ENCODE measurements at regions not wholly inside any gene's neighbourhood (a gene's known extent, or its start where the extent isn't known, plus 50 kb on each side); places are given as distances from the start of the nearest gene placed in this dataset.

- DNase-seq (ENCODE audit: low read depth in 2 of 2): no peak
Measured at GRCh38 chr2:129887688-129888266, 91.7 kb upstream of the RAB6C start.

- no peak for DNase-seq (ENCODE audit: low read depth in 2 of 2)
Measured at GRCh38 chr2:129888461-129888860, 91.0 kb upstream of the RAB6C start.

GRCh38 chr2:129888896-129889295 lies 90.6 kb upstream of the RAB6C start:
- DNase-seq (ENCODE audit: low read depth in 2 of 2): no peak

- DNase-seq (ENCODE audit: low read depth in 2 of 2): no peak
Measured at GRCh38 chr2:129891341-129892320, 87.8 kb upstream of the RAB6C start.

GRCh38 chr2:129892360-129892759 lies 87.1 kb upstream of the RAB6C start:
- no peak for DNase-seq (ENCODE audit: low read depth in 2 of 2)

GRCh38 chr2:129892773-129893172 lies 86.7 kb upstream of the RAB6C start:
- DNase-seq (ENCODE audit: low read depth in 2 of 2): no peak

GRCh38 chr2:129893244-129893643 lies 86.2 kb upstream of the RAB6C start:
- no peak for DNase-seq (ENCODE audit: low read depth in 2 of 2)

GRCh38 chr2:129894616-129895015 lies 84.8 kb upstream of the RAB6C start:
- DNase-seq (ENCODE audit: low read depth in 2 of 2): no peak

GRCh38 chr2:129895061-129895460 lies 84.4 kb upstream of the RAB6C start:
- no peak for DNase-seq (ENCODE audit: low read depth in 2 of 2)

- DNase-seq (ENCODE audit: low read depth in 2 of 2): no peak
Measured at GRCh38 chr2:129895526-129896082, 83.9 kb upstream of the RAB6C start.

GRCh38 chr2:129896226-129897100 lies 83.0 kb upstream of the RAB6C start:
- no peak for DNase-seq (ENCODE audit: low read depth in 2 of 2)

GRCh38 chr2:129901754-129902415 lies 77.6 kb upstream of the RAB6C start:
- no peak for DNase-seq (ENCODE audit: low read depth in 2 of 2)

GRCh38 chr2:129902731-129903585 lies 76.5 kb upstream of the RAB6C start:
- DNase-seq (ENCODE audit: low read depth in 2 of 2): no peak

GRCh38 chr2:129903586-129904425 lies 75.7 kb upstream of the RAB6C start:
- no peak for DNase-seq (ENCODE audit: low read depth in 2 of 2)

GRCh38 chr2:129904532-129905446 lies 74.7 kb upstream of the RAB6C start:
- no peak for DNase-seq (ENCODE audit: low read depth in 2 of 2)

- DNase-seq (ENCODE audit: low read depth in 2 of 2): no peak
Measured at GRCh38 chr2:129905664-129906081, 73.8 kb upstream of the RAB6C start.

- DNase-seq (ENCODE audit: low read depth in 2 of 2): no peak
Measured at GRCh38 chr2:129906139-129906860, 73.2 kb upstream of the RAB6C start.

- no peak for DNase-seq (ENCODE audit: low read depth in 2 of 2)
Measured at GRCh38 chr2:129906861-129907235, 72.6 kb upstream of the RAB6C start.
